GM21423 (cell line): ENCODE measurements at regions not wholly inside any gene's neighbourhood (a gene's known extent, or its start where the extent isn't known, plus 50 kb on each side); places are given as distances from the start of the nearest gene placed in this dataset.
"Not testable (repeated sequence)": the region's sequence is repeated elsewhere in the genome, so short reads cannot be mapped to it uniquely, and the experiment has no call there.

Experiments used
- ATAC-seq: cut with Tn5 transposase; IDR thresholded peaks from one replicate; pipeline ENCODE4 v1.9.1; 2021; ENCODE audit warnings: mild to moderate bottlenecking, moderate library complexity; ENCODE audit not compliant: unreplicated experiment

DNA sequence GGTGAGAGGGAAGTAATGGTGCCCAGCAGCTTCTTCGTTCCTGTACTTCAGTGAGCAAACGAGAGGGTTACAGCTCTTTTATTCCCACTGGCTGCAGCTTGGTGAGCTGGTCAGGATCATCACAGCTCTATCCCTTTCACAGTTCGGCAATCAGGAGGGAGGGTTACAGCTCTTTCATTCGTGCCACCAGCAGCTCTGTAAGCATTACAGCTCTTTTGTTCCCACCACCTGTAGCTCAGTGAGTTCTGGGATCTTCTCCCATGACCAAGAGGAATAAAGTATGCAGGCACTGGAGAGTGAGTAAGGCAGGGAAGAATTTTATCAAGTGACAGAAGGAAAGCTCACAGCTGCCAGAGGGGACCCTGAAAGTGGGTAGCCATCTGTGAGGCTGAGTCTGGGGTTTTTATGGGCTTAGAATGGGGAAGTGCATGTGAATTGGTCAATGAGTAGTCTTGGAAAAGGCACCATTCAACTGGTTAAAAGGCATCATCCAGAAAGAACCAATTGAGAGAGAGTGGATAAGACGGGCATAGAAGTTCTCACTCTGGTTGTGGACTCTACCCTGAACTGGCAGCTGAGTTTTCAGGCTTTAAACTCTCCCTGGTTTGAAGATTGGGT is 123.7 kb downstream of the COX18 start:
- ATAC-seq, result no peak

DNA sequence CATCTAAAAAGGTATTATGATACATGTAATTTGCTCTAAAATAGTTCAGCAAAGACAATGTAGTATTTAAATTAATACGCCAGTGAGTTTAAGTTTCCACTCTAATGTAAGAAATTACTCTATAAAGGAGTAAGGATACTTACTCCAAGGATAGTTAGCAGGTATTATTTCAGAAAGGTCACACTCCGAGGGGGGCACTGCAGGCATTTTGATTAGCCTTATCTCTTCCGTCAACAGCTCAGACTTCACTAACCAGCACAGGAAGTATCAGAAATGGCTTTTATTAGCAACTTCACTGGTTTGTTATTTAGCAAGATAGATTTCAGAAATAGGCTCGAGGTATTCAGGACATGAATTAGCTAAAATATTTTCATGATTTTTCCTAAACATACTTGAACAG is 127.0 kb downstream of the COX18 start:
- no peak for ATAC-seq

DNA sequence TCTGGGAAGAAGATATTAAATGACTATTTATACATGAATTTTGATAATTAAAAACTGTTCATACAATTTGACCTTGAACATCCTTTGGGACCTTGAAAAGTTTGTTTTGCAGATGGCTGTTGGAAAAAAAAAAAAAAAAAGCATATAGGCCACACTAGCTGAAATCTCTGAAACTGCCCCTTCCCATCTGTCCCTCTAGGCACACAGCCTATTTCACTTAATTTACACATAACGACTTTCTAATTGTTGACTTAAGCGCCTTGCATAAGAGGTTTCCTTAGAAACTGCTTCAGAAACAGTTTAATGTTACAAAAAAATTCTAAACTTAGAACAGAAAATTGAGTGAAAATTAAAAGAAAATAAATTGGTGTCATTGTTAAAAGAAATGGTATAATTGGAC is 131.0 kb downstream of the COX18 start:
- ATAC-seq, result no peak

DNA sequence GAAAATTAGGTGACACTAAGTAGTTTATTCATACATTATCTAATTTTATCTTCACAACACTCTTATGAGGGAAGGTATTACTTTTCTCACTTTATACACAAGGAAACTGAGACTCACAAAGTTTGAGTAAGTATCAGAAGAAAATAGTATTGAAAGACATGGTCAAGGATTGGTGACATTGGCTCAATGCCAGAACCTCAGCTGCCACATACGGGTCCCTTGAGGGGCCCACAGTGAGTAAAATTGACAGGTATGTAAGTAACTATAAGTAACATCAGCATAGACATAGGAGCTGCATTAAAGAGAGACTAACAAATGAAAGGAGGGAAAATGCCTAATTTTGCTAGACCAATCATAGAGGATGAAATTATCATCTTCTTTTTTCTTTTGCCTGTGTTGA is 134.1 kb downstream of the COX18 start:
- ATAC-seq, result no peak

DNA sequence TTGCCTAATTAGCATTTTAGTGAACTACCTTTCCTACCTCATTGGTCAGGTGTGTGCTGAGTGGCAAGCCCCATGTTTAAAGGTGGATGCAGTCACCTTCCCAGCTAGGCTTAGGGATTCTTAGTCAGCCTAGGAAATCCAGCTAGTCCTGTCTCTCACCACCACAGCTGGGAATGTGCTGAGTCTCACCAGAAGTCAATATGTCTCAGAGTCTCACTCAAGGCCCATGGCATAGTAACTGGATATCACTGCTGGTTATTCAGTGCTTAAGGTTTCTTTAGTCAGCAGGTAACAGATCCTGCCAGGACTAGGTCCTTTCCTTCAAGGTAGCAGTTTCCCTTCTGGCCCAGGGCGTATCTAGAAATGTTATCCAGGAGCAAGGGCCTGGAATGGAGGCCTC is 136.5 kb downstream of the COX18 start:
- ATAC-seq, result no peak

DNA sequence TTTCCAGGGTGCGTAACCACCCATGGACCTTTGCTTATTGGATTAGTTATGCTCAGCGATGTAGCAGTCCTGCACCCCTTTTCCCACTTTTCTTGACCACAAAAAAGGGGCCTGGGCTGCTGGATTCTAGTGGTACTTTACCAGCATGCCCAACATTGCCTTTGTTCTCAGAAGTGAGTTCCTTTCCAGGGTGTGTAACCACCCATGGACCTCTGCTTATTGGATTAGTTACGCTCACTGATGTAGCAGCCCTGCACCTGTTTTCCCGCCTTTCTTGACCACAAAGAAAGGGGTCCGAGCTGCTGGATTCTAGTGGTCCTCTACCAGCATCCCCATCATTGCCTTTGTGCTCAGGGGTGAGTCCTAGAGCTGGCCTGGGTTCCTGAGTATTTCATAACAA is 138.2 kb downstream of the COX18 start:
- ATAC-seq, result no peak

DNA sequence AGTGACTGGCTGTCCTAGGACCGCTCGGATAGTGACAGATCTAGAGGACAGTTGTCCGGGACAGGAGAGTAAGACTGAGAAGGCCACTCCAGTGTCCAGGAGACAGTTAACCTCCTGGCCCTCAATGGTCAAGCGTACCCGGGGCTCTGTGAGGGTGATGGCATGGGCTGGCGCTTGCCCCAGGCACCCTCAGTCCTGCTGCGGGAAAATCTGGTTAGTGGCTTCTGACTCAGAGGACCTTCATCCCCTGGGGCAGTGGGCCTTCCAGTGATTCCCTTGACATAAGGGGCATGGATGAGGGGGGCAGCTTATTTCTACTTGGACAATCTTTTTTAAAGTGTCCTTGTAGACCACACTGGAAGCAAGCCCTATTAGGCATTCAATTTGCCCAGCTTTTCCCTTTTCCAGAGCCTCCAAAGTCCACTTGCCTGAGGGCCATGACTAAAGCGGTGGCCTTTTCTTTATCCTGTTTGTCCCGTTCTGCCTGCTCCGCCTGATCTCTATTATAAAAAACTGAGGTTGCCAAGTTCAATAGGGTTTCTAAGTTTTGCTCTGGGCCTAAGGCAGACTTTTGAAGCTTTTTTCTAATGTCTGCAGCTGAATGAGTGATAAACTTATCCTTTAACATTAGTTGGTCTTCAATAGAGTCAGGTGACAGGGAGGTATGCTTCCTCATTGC is 139.8 kb downstream of the COX18 start:
- not testable (repeated sequence) for ATAC-seq

DNA sequence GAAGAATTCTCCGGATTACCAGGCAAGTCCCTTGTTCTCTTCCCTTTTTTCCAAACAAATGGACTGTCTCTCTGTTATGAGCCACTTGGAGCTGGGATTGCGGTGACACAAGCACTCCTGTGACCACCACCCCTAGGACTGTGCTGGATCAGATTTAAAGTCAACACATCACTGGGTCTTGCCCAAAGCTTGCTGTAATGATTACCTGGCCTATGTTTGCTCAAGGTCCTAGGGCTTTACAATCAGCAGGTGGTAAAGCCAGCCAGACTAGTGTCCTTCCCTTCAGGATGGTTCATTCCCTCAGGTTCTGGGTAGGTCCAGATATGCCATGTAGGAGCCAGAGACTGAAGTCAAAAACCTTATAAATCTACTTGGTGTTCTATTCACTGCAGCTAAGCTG is 144.7 kb downstream of the COX18 start:
- no peak for ATAC-seq

DNA sequence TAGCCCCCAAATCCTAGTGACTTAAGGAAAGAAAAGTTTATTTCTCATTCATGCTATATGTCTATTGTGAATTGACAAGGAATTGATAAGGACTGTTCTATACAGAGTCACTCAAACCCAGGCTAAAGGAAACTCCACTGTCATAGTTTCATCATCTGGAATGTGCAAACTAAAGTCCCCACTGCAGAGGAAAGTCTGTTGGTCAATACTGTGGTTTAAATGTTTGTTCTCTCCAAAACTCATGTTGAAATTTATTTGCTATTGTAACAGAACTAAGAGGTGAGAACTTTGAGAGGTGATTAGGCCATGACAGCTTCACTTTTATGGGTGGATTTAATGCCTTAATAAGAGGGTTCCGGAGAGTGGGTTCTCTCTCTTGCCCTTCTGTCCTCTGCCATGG is 149.6 kb downstream of the COX18 start:
- ATAC-seq, result no peak

DNA sequence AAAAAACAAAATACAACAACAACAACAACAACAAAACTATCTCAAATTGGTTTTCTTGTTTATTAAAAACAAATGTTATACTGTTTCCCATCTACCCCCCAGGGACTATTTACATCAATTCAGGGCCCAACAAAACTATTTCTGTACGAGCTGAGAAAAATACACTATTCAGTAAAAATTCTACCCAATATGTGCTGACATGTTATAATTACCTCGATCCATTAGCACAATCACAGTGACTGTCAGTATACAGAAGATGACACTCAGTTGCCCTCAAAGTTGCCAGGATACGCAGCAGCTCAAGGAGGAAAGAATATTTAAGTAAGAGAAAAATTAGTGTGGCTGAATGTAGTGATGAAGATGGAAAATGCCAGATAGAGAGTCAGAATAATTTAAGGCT is 150.1 kb downstream of the COX18 start:
- no peak for ATAC-seq

DNA sequence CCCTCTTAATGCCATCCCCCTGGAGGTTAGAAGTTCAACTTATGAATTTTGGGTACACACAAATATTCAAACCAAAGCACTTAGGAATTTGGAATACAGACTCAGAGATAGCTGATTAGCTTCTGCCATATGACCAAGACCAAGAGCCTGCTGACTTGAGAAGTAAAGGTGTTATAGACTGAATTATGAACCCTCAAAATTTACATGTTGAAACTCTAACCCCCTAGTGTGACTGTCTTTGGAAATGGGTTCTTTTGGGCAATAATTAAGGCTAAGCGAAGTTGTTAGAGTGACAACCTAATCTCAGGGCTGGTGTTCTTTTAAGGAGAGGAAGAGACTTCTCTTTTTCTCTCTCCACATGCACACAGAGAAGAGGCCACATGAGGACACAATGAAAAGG is 151.2 kb downstream of the COX18 start:
- no peak for ATAC-seq

DNA sequence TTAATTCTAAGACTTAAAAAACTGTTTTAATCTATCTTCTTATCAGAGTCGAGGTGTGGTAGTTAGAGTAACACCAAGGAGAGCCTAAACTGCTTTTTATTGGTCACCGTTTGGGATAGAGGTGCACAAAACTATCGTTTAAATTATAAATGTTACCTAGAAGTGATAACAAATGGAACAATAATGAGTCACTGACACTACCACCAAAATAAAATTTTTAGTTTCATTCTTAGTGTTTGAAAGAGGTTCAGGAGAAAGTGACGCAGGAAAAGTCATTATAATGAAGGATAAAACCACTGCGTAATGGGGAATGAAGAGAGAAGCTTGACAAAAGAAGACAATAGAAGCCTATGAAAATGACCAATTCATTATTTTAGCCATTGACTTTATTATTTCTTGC is 158.2 kb downstream of the COX18 start:
- no peak for ATAC-seq

DNA sequence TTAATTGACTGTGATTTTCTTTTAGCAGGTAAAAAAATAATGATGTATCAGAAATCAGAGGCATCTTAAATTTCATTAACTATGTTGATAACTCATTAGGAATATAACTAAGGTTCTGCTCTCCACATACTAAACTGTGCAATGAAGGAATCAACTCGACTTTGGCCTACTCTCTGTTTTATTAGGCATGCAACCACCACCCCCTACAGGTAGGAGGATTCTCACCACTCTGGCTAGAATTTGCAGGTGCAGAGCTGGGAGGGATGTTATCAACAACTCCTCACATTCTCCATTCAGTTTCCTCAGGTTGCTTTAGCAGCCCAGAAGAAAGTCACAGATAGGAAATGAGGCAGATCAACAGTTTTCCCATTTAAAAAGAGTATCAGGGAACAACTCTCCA is 160.1 kb downstream of the COX18 start:
- ATAC-seq, result no peak

DNA sequence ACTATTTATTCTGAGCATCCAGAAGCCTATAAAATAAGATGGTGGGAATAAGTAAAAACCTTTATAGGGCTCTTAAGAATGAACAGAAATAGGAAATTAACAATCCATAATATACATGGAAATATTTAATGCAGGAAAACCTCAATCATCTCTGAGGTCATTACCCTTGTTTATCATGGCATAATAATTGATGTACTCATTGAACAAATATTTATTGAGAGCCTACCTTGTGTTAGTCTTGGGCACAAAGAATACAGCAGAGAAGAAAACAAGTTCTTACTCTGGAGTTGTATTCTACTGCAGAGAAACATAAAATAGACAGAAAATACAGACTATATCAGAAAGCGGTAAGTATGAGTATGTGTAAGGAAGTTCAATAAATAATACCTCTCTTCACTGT is 167.2 kb downstream of the COX18 start:
- no peak for ATAC-seq

DNA sequence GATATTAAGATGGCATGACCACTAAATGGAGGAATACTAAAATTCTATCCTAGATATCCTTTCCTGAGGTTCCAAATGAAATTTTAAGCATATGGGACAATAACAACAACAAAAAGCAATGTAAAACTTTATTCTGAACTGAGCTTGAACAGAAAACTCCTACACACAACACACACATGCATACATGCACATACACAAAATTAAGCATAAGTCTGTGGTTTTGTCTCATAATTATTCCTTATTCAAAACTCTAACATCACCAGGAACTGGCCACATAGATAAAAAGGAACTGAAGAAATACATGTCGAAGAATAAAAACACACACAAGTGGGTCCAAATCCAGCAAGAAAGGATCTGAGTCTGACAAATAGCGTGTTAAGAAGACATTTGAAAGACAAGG is 168.0 kb downstream of the COX18 start:
- ATAC-seq, result no peak

DNA sequence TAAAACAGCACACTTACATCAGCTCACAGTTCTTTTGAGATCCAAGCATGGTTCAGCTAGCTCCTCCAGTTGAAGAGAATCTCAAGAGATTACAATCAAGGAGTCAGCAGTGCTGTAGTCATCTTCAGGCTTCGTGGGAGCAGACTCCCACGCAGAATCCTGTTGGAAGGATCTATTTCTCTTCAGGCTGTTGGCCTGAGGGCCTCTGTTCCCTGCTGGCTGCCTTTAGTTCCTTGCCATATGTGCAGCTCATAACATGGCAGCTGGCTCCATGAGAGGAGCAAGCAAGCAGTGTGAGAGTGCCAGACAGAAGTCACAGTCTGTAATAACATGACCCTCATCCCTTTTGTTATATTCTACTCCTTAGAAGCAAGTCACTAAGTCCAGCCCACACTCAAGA is 168.6 kb downstream of the COX18 start:
- no peak for ATAC-seq

DNA sequence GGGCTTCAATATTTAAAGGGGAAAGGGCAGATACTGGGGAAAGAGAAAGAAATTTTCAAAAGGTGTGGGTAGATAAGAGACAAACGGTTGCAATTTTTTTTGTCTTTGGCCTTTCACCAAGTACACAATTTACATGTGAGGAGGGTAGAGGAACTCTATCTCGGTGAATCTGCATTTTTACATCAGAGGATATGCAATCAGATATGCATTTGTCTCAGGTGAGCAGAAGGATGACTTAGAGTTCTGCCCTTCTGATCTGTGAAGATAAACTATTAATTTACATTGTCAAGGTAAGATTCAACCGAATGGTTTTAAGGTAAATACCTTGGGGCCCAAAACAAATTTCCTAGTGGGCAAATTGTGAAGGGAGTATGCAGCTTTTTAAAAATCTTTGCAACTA is 169.9 kb downstream of the COX18 start:
- ATAC-seq, result no peak

DNA sequence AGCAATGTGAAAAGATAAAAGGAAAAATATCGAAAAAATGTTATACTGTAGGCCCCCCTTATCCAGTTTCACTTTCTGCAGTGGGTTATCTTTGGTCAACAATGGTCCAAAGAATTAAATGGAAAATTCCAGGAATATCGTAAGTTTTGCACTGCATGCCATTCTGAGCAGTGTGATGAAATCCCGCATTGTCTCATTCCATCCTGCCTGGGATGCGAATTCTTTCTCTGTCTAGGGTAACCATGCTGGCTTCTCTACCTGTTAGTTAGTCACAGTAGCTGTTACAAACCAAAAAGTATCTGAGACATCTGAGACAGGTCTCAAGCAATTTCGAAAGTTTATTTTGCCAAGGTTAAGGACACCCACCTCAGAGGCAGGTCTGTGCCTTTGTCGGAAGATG is 170.3 kb downstream of the COX18 start:
- ATAC-seq, result no peak

DNA sequence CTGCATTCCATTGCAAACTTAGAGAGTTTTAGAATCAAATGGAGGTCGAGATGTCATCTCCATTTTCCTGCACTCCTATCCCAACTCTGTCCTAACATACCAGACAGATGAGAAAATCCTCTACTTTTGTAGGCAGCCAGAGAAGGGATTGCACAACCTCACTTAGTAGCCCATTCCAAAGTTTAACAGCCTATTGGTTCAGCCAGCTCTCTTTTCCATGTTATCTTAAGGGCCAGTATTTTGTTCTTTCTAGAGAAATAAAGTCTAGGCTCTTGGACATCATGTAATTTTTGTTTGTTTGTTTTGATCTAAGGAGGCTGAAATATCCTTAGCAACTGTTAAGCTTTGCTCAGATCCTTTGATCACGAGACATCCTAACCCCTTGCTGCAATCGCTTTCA is 173.0 kb downstream of the COX18 start:
- no peak for ATAC-seq

DNA sequence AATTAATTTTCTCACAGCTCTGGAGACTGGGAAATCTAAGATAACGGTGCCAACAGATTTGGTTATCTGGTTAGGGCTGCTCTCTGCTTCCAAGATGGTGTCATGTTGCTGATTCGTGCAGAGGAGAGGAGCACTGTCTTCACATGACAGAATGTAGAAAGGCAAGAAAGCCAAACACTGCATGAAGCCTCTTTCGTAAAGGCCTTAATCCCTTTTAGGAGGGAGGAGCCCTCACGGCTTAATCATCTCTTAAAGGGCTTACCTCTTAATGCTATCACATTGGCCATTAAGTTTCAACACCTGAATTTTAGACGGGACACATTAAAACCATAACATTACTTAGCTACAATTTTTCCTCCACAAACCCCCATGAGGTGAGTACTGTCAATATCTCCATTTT is 174.1 kb downstream of the COX18 start:
- no peak for ATAC-seq

DNA sequence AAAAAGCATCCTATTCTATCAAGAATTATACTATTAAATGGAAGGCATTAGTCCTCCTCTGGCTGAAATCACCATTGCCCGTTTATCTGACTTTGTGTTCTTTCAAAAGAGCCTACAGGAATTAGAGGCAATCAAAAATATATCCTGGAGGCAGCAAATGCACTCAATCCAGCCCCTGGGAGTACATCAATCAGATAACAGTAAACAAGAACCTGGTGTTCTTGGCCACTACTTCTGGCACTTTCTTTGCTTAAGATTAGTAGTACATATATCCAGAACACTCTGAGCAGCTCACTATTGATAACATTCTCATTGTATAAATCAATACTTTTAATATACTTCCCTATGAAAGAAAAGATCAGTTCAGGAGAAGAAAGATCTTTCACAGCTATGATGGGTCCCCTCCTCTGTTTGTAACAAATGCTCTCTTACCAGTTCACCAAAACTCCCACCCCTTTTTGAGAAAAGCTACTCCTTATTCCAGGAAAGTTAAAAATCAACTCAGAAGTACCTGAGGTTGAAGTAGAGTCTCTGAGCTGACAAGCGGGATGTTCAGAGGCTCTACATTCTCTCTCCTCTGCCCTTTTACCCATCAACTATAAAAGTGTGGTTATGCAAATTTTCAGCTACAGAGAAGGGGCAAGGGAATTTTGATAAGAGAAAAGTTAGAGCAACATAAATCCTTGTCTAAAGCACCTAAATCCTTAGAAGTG is 176.0 kb downstream of the COX18 start:
- no peak for ATAC-seq

DNA sequence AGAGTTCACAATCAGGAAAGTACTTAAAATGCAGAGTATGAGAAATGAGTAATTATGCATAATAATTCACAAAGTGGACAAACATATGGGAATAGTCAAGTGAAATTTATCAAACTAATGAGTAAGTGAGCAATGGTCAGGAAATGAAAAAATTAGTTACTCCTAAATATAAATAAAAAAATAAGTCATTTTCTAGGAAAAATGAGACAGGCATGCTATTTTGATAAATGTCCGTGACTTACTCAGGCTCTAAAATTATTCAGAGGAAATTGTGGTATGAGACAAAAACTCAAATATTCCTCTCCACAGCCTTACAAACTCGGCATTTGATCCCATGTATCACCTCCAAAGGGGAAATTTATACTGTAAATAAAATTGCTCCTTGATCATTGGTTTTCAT is 181.2 kb downstream of the COX18 start:
- ATAC-seq, result no peak

DNA sequence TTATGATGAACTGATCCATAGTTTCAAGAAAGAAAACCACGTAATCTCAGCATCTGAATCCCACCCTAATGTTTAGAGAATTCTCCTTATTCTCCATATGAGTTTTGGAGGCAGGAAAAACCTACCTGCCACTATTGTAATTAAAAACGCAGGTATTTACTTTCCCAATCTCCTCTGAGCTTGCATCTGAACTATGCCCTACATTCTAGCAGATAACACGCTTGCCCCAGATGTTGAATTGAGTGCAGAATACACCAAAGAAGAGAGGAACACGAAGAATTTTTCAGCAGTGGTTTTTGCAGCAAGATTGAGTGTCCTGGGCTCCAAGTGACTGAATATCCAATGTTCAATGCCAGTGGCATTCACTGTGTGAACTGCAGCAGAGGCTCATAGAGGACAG is 182.4 kb downstream of the COX18 start:
- ATAC-seq, result no peak
